Ishikawa (cell line): ENCODE measurements at regions not wholly inside any gene's neighbourhood (a gene's known extent, or its start where the extent isn't known, plus 50 kb on each side); places are given as distances from the start of the nearest gene placed in this dataset.

ENCODE experiments used
- CREB1 ChIP-seq: IDR thresholded peaks from 2 replicates; pipeline ENCODE4 v1.6.1; 2012; ENCODE audit warnings: low read depth
- TEAD4 ChIP-seq: IDR thresholded peaks from 2 replicates; pipeline ENCODE4 v1.6.1; 2012
- YY1 ChIP-seq: IDR thresholded peaks from 2 replicates; pipeline ENCODE4 v1.6.1; 2012; ENCODE audit warnings: low read depth
- TF ChIP-seq, protein P1 (sequence below): IDR thresholded peaks from 2 replicates; pipeline ENCODE4 v1.6.1; 2012
- TF ChIP-seq, protein P2 (sequence below): IDR thresholded peaks from 2 replicates; pipeline ENCODE4 v1.6.1; 2012; ENCODE audit warnings: low read depth, mild to moderate bottlenecking
- TF ChIP-seq, protein P3 (sequence below): IDR thresholded peaks from 2 replicates; pipeline ENCODE4 v1.6.1; 2012

DNA sequence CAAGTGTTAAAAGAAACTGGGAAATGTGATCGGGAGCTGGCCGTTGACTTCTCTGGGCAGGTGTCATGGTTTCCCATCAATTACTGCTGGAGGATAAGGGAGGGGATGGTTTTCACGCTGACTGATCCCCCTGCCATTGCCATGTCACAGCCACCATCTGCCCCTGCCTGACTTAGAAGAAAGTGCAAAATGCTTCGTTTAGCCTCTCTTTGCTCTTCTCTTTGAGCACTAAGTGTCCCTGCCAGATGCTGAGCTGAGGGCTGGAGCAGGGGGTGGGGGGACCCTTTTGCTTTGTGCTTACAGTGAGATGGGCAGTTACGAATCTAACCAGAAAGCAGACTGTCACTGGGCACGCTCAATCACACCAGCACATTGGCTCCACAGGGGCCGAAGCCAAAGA, 138.4 kb upstream of the ALDH1B1 start:
- TF ChIP-seq YY1: no peak
- TF ChIP-seq CREB1: no peak
- TF ChIP-seq, protein P1, sequence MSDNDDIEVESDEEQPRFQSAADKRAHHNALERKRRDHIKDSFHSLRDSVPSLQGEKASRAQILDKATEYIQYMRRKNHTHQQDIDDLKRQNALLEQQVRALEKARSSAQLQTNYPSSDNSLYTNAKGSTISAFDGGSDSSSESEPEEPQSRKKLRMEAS: no peak
- TF ChIP-seq, protein P2, sequence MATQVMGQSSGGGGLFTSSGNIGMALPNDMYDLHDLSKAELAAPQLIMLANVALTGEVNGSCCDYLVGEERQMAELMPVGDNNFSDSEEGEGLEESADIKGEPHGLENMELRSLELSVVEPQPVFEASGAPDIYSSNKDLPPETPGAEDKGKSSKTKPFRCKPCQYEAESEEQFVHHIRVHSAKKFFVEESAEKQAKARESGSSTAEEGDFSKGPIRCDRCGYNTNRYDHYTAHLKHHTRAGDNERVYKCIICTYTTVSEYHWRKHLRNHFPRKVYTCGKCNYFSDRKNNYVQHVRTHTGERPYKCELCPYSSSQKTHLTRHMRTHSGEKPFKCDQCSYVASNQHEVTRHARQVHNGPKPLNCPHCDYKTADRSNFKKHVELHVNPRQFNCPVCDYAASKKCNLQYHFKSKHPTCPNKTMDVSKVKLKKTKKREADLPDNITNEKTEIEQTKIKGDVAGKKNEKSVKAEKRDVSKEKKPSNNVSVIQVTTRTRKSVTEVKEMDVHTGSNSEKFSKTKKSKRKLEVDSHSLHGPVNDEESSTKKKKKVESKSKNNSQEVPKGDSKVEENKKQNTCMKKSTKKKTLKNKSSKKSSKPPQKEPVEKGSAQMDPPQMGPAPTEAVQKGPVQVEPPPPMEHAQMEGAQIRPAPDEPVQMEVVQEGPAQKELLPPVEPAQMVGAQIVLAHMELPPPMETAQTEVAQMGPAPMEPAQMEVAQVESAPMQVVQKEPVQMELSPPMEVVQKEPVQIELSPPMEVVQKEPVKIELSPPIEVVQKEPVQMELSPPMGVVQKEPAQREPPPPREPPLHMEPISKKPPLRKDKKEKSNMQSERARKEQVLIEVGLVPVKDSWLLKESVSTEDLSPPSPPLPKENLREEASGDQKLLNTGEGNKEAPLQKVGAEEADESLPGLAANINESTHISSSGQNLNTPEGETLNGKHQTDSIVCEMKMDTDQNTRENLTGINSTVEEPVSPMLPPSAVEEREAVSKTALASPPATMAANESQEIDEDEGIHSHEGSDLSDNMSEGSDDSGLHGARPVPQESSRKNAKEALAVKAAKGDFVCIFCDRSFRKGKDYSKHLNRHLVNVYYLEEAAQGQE: no peak
- TF ChIP-seq, protein P3, sequence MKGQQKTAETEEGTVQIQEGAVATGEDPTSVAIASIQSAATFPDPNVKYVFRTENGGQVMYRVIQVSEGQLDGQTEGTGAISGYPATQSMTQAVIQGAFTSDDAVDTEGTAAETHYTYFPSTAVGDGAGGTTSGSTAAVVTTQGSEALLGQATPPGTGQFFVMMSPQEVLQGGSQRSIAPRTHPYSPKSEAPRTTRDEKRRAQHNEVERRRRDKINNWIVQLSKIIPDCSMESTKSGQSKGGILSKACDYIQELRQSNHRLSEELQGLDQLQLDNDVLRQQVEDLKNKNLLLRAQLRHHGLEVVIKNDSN: no peak
- TF ChIP-seq TEAD4: no peak
